ENCODE measurements at regions not wholly inside any gene's neighbourhood (a gene's known extent, or its start where the extent isn't known, plus 50 kb on each side); places are given as distances from the start of the nearest gene placed in this dataset.

DNA sequence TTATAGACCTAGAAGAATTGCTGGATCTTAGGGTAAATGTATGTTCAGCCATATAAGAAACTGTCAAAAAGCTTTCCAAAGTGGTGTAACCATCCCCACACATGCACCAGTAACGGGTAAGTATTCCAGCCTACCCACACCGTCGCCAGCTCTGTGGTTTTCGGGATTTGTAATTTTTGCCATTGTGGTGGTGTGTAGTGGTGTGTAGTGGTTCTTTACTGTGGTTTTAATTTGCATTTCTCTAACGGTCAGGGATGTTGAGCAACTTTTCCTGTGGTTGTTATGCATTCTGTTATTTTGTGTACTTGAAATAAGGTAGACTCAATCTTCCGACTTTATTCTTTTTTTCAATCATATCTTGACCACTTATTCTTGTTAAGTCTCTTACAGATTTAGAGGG lies 342.4 kb upstream of the AJAP1 start:
- TF ChIP-seq, protein P1, sequence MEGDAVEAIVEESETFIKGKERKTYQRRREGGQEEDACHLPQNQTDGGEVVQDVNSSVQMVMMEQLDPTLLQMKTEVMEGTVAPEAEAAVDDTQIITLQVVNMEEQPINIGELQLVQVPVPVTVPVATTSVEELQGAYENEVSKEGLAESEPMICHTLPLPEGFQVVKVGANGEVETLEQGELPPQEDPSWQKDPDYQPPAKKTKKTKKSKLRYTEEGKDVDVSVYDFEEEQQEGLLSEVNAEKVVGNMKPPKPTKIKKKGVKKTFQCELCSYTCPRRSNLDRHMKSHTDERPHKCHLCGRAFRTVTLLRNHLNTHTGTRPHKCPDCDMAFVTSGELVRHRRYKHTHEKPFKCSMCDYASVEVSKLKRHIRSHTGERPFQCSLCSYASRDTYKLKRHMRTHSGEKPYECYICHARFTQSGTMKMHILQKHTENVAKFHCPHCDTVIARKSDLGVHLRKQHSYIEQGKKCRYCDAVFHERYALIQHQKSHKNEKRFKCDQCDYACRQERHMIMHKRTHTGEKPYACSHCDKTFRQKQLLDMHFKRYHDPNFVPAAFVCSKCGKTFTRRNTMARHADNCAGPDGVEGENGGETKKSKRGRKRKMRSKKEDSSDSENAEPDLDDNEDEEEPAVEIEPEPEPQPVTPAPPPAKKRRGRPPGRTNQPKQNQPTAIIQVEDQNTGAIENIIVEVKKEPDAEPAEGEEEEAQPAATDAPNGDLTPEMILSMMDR (IDR thresholded peaks at IDR 0.05; ENCODE audit: insufficient read depth, low read depth, low read length), result no peak
- no peak for TF ChIP-seq EZH2 (IDR thresholded peaks at IDR 0.05; ENCODE audit: insufficient read depth, low read length)
